Left colon (tissue), 2 donors: ENCODE measurements at regions not wholly inside any gene's neighbourhood (a gene's known extent, or its start where the extent isn't known, plus 50 kb on each side); places are given as distances from the start of the nearest gene placed in this dataset.

Experiments used
- ATAC-seq: fragments of 200-7000 bp; cut with Tn5 transposase; one replicate; pipeline ENCODE4 v1.9.1; 2020; ENCODE audit warnings: mild to moderate bottlenecking, moderate library complexity
- DNase-seq, 2 donors: peaks; one replicate each; pipeline ENCODE4 v3.0.0-alpha.2; 2020
- intact Hi-C, 2 donors: fragments of 100-400 bp; cut with DNase I in 1 of 2; cut with micrococcal nuclease in 1 of 2; formaldehyde crosslinking; loops; one replicate each; pipeline versions ENCODE4 v1.11.2 to v1.14.0; 2022; cut with DNase I, micrococcal nuclease
- donor health status: DM: no; HTN: no; CAD: no.
- donor health status: DM: yes; HTN: yes; CAD: no.

DNA sequence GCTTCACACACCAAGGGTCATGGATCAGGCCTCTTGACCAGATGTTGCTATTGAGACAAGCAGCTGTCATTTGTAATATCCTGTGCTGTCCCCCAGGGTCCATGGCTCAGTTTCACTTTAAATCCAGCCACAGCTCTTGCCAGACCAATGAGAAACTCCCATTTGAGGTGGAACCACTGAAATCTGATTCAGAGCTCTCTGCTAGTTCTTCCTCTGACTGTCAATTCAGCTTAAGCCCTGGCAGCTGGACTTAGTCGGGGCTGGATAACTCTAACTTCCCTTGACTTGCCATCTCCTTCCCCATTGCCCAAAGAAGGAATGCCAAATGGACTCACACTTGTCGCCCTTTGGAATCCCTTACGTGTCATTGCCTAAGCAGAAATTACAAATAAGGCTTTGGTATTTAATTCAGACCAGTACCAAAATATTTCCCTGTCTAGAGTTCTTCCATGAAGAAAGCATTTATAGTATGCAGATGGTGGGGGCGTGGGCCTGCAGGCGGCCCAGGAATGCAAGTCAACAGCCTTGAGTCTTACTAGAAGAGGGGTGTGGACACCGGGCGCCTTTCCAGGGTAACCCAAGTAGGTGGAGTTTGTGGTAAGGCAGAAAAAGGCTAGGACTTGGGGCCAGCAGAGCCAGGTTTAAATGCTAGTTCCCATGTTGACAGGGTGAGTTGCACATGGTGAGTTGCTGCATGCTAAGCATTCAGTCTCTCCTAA is 96.9 kb upstream of the TMPO start:
- peak; percentile 90 for ATAC-seq
- DNase-seq: peak; percentile 88 to 89
- intact Hi-C loops: no loop called here

GRCh38 chr12:98419081-98419794 is 96.2 kb upstream of the TMPO start:
- no peak for ATAC-seq

GRCh38 chr12:98419795-98420404 is 95.5 kb upstream of the TMPO start:
- intact Hi-C loops: loop anchor here in 1 of 2 donors (10.0 kb wide), 1 partner anchor 95 kb away; the partner anchor contains the start of gene TMPO
- no peak for DNase-seq
- ATAC-seq: no peak

More at GRCh38 chr12:98419081-98419794, 96.2 kb upstream of the TMPO start:
- DNase-seq: no peak
- intact Hi-C loops: no loop called here

DNA sequence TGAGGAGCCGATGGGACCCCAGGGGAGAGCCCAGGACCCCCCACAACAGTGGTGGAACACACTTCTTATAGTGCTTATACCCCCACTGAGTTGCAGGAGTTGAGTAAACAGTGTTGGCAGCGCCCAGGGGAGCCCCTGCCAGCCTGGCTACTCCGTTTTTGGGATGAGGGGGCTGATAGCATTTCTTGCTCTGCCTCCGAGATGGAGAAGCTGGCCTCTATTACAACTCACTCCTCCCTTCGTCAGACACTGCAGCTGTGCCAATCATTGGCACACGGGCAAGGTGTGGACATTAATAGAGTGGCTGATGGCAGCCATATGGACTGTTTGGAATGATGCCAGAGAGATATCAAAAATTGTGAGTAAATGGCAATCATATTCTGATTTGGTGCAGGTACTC is 94.9 kb upstream of the TMPO start:
- DNase-seq (no peak), ATAC-seq (no peak)
- intact Hi-C loops: loop anchor here in 1 of 2 donors (10.0 kb wide), 1 partner anchor 94 kb away; the partner anchor contains the start of gene TMPO

DNA sequence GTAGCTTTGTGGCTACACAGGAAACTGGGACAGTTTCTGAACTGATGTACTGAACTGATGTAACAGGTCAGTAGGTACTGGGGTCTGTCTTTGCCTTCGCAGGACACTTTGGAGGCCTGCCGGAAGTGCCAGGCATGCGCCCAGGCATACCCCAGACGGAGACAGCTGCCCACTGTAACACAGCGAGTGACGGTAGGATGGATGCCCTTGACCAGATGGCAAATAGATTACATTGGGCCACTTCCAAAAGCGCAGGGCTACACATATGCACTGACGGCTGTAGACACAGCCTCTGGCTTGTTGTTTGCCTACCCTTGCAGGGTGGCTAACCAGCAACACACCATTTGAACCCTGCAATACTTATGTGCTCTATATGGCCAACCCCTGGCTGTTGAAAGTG is 94.1 kb upstream of the TMPO start:
- ATAC-seq (no peak), DNase-seq (no peak)
- intact Hi-C loops: loop anchor here in 1 of 2 donors (10.0 kb wide), 1 partner anchor 93 kb away; the partner anchor contains the start of gene TMPO

DNA sequence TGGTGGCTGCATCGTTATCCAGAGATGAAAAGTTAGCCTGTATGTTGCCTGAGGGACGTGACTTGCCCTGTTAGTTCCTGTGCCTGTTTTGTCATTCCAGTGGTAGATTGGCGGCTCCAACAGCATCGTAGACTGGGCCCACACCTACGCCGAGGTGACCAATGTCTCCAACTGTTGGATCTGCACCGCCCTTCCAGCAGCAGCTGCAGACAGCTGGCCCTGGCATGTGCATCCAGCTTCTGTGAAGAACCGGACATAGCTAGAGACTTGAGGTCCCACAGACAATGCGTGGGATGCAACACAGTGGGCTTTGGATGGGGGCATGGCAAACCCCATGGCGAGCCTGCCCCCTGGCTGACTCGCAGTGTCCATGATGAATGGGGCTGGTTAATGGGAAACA is 93.0 kb upstream of the TMPO start:
- intact Hi-C loops: loop anchor here in 1 of 2 donors (10.0 kb wide), 1 partner anchor 92 kb away; the partner anchor contains the start of gene TMPO
- ATAC-seq (no peak), DNase-seq (no peak)

DNA sequence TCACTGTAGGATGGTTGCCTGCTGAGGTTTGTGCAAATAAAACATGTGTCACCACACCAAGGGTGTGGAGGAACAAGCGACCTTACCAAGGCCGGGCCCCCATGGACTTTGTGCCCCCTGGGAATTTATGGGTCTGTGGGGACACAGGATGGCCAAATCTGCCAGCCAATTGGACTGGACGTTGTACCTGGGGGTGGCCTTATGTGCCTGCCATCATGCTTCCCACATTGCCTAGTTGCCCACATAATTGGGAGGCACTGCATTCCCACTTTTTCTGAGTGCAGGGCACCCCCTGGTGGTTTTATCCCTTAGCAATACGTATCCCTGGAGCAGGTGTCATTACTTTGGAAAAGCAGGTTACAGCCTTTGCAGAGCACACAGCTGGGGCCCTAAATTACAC is 92.6 kb upstream of the TMPO start:
- intact Hi-C loops: loop anchor here in 1 of 2 donors (10.0 kb wide), 1 partner anchor 92 kb away; the partner anchor contains the start of gene TMPO
- peak; percentile 71 to 79 for DNase-seq
- peak; percentile 69 for ATAC-seq

GRCh38 chr12:98423963-98424362 is 91.4 kb upstream of the TMPO start:
- intact Hi-C loops: loop anchor here in 1 of 2 donors (10.0 kb wide), 1 partner anchor 91 kb away; the partner anchor contains the start of gene TMPO
- ATAC-seq: no peak
- no peak for DNase-seq

DNA sequence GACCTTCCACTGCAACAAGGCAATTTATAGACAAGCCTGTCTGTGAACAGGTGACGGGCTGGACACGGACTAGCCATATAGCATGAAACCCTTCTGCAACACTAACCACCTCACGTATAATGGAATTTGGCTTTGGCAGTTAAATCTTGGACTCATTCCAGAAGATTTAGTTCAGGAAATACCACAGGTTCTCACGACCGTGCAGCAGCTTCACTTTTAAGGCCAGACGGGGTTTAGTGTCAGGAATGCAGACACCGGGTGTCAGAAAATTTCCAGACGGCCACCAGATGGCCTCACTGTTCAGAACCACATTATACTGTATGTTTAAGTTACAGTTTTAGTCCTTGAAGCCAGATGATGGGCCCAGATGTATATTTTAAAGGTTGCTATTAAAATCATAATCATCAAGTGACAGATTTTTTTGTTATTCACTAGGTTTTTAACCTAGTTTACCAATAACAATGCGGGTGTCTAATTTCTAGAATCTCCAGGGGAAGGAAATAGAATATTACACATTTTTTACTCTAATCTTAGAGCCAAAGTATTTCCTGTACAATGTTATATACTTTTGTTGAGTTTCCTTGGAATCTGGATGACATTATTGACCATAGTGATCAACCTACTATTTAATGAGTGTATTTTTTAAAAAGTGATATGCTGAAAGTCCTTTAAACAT is 90.5 kb upstream of the TMPO start:
- intact Hi-C loops: loop anchor here in 1 of 2 donors (10.0 kb wide), 1 partner anchor 90 kb away; the partner anchor contains the start of gene TMPO
- ATAC-seq (peak; percentile 76), DNase-seq (peak; percentile 58 to 73)

DNA sequence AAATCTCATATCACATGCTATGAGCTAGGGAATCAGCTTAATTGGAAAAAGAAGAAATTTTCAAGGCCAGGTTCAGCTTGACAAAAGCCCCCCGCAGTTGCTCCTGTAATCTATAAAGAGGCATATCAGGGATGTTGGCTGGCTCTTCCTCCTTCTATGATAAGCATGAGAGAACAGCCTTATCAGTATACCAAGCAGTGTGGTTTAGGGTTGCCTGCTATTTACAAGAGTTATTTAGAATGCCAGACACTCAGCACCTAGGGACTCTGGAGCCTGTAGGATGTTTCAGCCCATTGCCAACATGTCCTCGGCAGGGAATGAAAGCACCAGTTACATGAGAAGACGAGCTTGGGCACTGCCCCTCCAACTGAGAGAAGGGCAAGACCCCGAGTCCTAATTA is 89.5 kb upstream of the TMPO start:
- no peak for DNase-seq
- intact Hi-C loops: loop anchor here in 1 of 2 donors (10.0 kb wide), 1 partner anchor 89 kb away; the partner anchor contains the start of gene TMPO
- no peak for ATAC-seq

DNA sequence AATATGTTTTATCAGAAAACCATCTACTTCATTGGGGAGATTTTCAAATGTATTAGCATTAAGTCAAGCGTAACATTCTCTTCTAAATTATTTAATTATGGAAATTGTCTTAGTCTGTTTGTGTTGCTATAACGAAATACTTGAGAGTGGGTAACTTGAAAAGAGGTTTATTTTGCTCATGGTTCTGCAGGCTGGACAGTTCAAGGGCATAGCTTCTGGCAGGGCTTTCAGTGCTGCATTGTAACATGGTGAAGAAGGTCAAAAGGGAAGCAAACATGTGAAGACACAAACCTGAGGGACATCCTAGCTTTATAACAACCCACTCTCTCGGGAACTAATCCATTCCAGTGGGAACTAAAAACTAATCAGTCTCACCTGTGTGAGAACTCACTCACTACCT is 84.3 kb upstream of the TMPO start:
- intact Hi-C loops: no loop called here
- ATAC-seq (no peak), DNase-seq (no peak)

- ATAC-seq (no peak), DNase-seq (no peak)
- intact Hi-C loops: no loop called here
Observed at GRCh38 chr12:98437166-98437565, 78.2 kb upstream of the TMPO start.

DNA sequence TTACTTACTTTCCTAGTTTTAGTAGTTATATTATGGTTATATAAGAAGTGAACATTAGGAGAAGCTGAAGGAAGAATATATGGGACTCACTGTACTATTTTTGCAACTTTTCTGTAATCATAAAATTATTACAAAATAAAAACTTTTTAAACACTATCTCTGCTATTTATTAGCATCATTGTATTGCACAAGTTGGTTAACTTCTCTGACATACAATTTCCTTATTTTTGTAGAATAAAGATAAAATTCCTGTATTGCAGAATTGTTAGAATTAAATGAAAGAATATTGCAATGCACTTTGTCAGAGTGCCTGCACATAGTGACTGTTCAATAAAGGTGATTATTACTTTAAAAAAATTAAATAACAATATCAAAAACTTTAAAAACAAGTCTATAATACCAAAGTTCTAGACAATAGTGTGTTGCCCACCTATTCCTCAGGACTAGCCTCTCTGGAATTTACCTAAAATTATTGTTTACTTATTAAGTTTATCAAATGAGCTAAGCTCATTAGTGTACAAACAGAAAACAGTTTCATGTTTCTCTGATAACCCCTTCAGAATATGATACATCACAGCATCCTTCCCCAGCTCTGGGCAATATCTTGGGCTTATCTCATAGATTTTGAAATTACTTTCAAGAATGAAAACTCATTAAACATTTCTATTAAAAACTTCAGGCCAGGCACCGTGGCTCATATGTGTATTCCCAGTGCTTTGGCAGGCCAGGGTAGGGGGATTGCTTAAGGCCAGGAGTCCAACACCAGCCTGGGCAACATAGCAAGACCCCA is 77.4 kb upstream of the TMPO start:
- intact Hi-C loops: no loop called here
- no peak for DNase-seq

DNA sequence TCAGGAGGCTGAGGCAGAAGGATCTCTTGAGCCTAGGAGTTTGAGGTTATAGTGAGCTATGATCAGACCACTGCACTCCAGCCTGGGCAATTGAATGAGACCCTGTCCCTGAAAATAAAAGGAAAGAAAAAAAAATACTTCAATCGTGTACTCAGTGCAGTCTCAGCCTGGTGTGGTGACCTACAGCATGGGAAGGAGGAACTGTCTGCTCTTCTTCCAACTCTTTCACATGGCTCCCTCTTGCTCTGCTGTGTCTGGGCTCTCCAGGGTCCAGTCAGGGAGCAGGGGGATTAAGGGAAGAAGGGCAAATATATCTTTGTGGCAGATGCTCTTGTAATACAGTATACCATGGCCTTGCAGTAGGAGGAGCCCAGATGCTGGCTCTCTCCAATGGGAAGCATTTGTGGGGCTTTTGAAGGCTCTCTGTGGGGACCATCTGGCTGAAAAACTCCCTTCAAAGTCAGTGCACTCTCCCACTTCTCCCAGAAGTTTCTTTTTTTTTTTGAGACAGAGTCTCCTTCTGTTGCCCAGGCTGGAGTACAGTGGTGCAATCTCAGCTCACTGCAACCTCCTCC is 76.6 kb upstream of the TMPO start:
- intact Hi-C loops: no loop called here
- ATAC-seq: no peak
- no peak for DNase-seq

More for the DNA sequence above, 77.4 kb upstream of the TMPO start:
- ATAC-seq: no peak

DNA sequence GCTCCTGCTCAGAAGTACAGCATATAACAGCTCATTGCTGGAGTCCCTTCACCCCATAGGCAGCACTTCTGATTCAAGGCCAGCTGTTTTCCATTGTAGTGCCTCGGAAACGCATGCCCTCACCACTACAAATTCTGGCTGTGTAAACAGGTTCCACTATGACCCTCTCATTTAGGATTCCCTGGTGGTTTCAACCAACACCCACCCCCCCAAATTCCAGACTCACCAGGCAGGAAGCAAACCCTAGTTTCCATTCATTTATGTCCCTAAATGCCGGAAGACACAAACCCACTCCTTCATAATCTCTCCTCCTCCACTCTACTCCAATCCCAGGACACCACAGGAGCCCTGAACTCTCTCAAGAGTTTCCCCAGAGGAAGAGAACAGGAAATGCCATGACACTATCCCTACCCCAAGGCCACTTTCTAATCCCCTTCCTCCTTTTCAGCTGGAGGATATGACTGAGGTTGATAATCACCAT is 75.9 kb upstream of the TMPO start:
- no peak for DNase-seq
- intact Hi-C loops: no loop called here
- no peak for ATAC-seq

- DNase-seq (peak in 1 of 2 donors; percentile 46), ATAC-seq (no peak)
- intact Hi-C loops: no loop called here
Observed at GRCh38 chr12:98439981-98440581, 75.3 kb upstream of the TMPO start.

GRCh38 chr12:98446060-98446459 is 69.3 kb upstream of the TMPO start:
- no peak for ATAC-seq
- intact Hi-C loops: no loop called here
- no peak for DNase-seq
